Right ventricle myocardium superior (tissue), 1 donor: ENCODE measurements at regions not wholly inside any gene's neighbourhood (a gene's known extent, or its start where the extent isn't known, plus 50 kb on each side); places are given as distances from the start of the nearest gene placed in this dataset.
"Not testable (repeated sequence)": the region's sequence is repeated elsewhere in the genome, so short reads cannot be mapped to it uniquely, and the experiment has no call there.

Experiments used
- ATAC-seq: fragments of 200-7000 bp; cut with Tn5 transposase; one replicate; pipeline ENCODE4 v1.9.1; 2020; ENCODE audit warnings: mild to moderate bottlenecking; ENCODE audit not compliant: poor library complexity
- DNase-seq: peaks from one replicate; pipeline ENCODE4 v3.0.0-alpha.2; 2020
- intact Hi-C: fragments of 100-400 bp; cut with DNase I; formaldehyde crosslinking; loops from one replicate; pipeline ENCODE4 v1.11.2; 2022
- donor health status: DM: no; HTN: yes; CAD: no; lungs with severe emphysema.

DNA sequence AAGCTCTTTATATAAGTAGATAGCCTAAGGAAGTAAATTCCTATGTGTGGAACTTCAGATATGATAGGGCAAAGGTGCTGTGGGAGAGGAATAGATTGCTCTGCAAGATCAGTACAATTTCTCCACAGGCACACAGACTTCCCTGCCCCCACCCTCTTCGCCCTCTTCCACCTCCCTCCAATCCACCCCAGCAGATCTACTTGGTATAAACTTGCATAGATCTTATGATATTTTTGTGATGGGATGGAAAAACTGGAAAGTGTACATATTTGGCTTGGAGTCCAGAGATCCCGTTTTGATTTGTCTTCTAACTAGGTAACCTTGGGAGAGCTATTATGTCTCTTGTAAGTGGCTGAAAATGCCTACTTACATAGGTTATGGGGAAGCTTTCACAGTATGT, 586.3 kb upstream of the USP24 start:
- DNase-seq (no peak), ATAC-seq (no peak)
- intact Hi-C loops: no loop called here

DNA sequence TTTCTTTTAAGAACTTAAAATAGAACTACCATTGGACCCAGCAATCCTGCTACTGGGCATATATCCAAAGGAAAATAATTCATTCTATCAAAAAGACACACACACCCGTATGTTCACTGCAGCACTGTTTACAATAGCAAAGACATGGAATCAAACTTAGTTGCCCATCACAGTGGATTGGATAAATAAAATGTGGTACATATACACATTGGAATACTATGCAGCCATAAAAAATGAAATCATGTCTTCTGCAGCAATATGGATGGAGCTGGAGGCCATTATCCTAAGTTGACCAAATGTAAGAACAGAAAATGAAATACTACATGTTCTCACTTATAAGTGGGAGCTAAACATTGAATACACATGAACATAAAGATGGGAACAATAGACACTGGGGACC, 585.3 kb upstream of the USP24 start:
- DNase-seq: no peak
- intact Hi-C loops: no loop called here
- ATAC-seq: no peak

DNA sequence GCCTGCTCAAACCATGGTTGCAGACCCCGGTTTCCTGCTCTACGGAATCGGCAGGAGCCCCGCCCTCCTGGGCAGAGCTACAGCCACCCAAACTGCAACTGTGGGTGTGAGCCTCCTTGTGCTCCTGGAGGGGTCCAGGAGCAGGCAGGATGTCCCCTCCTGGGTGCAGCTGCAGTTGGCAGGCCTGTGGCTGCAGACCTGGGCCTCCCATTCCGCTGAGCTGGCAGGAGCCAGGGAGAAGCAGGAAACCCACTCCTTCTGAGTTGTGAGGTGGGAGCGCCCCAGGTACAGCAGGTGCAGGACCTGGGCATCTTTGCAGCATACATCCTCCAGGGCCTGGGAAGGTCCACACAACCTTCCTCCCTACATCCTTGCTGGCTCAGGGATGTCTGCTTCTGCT, 578.7 kb upstream of the USP24 start:
- no peak for ATAC-seq
- no peak for DNase-seq
- intact Hi-C loops: no loop called here

DNA sequence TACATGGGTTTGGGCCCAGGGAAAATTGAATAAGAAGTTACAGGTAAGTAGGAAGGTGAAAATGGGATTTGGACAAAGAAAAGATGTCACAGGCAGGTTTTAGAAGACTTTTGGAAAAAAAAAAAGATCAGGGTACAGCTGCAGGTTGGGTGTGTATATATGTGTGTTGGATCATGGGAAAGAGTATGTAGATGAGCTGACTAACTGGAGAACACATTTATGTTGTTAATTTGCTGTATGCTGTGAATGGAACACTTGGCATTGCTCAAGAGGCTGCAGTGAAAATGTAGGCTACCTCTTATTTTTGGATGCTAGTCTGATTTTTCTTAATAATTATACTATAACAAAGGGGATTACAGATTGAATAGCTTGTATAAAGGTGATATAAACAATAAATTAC, 577.7 kb upstream of the USP24 start:
- intact Hi-C loops: no loop called here
- DNase-seq (no peak), ATAC-seq (no peak)

DNA sequence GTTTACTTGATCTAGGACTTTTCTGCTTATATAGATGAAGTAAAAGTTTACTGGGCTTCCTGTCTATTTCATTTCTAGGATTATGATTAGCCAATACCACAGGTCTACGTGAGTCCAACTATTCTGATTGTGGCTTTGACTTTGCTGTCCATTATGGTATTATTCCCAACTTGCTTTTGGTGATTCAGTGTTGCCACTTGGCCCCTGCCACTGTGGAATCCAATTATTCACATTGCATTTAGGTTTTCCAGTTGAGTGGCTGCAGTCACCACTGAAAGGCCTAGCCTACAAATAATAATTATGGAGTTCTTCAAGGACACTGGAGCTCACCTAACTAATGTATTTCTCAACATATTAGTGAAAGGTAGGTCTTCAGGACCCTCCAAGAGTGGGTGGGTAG, 574.3 kb upstream of the USP24 start:
- intact Hi-C loops: no loop called here
- ATAC-seq: no peak
- no peak for DNase-seq

DNA sequence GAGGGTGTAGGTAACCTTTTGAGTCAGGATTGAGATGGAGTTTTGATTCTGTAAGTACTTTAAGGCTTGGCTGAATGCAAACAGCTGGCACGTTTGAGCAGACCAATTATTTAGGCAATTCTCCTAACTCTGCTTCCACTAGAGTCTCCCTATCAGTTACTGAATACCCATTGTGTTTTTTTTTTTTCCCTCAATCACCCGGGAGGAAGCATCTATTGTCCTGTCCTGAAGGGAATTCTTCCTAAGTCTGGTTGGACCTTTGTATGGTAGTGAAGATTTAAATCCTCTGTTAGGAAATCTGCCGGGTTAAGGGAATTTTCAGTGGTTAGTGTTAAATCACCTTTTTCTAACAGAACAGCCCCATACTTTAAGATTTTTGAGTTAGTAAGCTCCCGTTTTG, 571.2 kb upstream of the USP24 start:
- intact Hi-C loops: no loop called here
- DNase-seq: no peak
- ATAC-seq: no peak

DNA sequence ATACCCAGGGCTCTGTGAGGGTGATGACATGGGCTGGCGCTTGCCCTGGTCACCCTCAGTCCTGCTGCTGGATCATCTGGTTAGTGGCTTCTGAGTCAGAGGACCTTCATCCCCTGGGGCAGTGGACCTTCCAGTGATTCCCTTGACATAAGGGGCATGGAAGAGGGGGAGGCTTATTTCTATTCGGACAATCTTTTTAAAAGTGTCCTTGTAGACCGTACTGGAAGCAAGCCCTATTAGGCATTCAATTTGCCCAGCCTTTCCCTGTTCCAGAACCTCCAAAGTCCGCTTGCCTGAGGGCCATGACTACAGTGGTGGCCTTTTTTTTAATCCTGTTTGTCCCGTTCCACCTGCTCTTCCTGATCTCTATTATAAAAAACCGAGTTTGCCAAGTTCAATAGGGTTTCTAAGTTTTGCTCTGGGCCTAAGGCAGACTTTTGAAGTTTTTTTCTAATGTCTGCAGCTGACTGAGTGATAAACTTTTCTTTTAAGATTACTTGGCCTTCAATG, 569.8 kb upstream of the USP24 start:
- DNase-seq, intact Hi-C loops, ATAC-seq: not testable (repeated sequence)

DNA sequence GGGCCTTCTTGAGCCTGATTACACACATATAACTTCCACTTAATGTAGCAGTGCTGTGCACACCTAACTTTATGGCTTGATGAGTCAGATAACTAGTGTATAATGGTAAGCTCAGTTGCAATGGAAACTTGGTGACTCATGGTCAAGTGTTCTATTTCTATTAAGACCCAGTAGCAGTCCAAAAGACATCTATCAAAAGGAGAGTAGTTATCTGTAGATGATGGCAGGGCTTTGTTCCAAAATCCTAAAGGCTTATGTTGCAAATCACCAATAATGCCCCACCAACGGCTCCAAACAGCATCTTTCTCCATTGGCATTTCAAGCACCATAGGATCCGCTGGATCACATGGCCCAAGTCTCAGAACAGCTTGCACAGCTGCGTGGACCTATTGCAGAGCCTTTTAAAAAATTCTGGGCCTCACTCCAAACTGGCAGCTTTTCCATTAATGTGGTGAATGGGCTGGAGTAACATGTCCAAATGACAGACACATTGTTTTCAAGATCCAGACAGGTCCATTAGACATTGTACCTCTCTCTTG, 566.8 kb upstream of the USP24 start:
- ATAC-seq (peak; percentile 85), DNase-seq (no peak)
- intact Hi-C loops: no loop called here

DNA sequence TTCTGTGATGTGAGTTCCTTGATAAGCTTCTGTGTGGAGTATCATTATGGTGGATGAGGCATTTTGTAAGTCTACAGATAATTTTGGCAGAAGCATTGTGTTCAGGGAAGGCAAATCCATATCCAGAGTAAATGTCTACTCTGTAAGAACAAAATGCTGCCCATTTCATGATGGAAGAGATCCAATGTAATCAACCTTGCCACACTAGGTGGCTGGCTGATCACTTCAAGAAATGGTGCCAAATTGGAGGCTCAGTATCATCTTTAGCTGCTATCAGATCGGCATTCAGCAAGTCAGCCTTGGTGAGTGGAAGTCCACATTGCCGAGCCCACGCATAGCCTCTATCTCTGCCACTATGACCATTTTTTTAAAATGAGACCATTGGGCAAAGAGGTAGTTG, 565.8 kb upstream of the USP24 start:
- DNase-seq: no peak
- no peak for ATAC-seq
- intact Hi-C loops: no loop called here

DNA sequence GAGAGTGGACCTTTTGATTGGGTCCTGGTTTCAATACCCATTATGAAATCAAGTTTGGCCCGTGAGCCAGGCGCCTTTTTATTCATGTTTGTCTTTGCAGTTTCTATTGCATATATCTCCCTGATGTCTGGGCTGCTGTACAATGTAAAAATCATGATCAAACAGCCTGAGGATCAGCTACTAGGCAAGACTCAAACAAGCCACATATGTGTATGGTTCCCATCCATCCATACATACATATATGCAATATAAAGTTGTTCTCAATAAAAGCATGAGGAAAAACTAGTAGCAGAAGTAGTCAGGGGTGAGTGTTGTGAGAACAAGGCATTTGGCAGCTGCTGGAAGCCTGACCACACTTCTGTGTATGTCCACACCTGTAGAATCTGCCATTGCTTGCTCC, 562.4 kb upstream of the USP24 start:
- no peak for ATAC-seq

DNA sequence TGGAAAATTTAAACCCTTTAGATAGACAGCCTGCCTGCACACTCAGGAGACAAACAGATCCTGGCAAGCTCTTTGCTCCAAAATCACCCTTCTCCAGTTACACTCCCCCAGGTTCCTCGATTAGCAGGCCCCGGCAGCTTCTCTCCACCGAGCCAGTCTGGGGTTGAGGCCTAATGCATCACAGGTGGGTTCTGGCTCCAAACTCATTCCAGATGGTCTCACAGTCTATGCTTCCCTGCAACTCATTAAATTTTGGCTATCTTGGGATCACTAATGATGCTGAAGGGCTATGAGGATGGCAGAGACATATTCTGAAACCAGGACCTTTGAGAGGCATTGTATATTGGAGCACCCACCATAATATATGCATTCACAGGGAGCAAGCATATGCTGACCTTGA, 559.8 kb upstream of the USP24 start:
- DNase-seq (no peak), ATAC-seq (no peak)
- intact Hi-C loops: no loop called here

More for the DNA sequence above, 562.4 kb upstream of the USP24 start:
- intact Hi-C loops: no loop called here
- no peak for DNase-seq

DNA sequence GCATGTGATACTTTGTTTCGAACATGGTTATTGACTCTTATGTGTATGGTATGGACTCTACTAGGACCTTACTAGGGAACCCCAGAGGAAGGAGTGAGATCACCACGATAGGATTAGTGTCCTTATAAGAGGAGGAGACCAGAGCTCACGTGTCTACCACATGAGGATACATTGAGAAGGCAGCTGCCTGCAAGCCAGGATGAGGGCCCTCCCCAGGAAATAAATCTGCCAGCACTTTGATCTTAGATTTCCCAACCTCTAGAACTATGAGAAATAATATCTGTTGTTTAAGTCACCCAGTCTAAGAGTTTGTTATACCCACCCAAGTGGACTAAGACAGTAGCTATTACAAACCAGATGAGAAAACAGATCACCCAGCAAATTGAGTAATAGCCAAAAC, 559.3 kb upstream of the USP24 start:
- intact Hi-C loops: no loop called here
- ATAC-seq (no peak), DNase-seq (no peak)

DNA sequence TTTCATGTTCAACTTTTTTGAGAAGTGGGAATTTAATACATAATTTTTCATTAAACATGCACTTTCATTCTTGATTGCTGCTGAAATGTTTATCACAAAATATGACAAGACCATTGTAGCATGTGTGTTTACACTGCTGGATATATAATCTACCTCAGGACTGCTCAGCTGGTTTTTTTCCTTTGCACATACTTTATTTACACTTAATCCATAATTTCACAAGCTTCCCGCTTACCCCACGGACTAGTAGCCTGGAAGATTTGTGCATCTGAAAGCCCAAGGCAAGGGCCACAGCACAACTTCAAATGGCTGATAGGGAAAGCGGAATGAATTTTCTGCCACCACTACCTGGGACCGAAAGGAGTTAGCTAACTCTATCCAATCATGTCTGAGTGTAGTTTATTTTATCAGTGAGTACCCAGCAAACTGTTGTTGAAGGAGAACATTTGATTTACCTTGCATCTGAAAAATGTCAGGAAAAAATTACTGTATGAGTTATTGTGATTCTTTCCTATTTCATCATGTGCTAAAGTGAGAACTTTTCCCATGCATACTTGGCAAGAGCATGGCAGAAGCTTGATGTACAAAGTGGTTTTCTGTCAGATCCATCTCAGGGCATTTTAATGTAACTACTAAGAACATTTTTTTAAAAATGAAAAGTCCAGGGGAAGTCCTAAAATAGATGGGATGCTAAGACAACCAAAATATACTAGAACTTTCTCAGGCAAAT, 558.2 kb upstream of the USP24 start:
- DNase-seq (no peak), ATAC-seq (no peak)
- intact Hi-C loops: no loop called here

DNA sequence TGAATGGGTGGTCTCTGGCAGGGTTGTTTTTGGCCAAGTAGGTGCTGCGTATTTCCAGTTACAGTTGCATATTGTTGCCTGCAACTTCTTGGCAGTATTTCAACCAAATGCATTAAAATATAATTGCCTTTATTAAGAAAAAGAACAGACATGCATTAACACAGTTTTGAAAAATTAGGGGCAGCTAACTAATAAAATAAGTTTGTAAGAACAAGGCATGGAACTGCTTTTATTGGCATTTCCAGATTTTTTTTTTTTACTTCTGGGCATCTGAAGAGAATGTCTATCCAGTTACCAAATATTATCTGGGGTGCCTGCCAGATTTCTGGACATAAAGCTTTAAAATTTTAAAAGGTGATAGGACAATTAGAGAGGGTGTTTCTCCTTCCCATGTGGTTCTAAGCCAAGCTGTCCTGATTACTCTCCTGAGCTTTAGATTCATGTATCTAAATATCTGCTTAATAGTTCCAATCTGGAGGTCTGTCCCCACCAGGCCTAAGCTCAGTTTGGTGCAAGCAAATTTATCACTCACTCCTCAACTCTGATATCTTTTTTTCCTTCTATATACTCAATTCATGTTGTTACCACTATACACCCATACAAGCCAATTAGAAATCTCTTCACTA, 553.3 kb upstream of the USP24 start:
- intact Hi-C loops: no loop called here
- no peak for DNase-seq
- ATAC-seq: no peak

DNA sequence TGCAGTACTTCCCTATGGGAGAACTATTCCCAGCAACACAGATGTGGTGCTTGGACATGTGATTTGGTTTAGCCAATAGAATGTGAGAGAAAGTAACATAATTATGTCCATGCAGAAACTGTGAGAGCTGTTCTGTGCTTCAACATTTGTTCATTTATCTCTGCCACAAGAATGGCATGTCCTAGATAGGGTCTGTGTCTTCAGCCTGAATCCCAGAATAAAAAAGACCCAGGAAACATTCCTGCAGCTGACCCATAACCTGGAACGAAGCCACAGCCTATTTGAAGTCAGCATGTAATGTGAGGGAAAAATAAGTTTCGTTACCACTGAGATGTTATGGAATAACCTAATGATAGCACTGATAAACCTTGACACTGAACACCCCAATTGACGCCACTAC, 552.0 kb upstream of the USP24 start:
- intact Hi-C loops: no loop called here
- no peak for ATAC-seq
- DNase-seq: no peak

DNA sequence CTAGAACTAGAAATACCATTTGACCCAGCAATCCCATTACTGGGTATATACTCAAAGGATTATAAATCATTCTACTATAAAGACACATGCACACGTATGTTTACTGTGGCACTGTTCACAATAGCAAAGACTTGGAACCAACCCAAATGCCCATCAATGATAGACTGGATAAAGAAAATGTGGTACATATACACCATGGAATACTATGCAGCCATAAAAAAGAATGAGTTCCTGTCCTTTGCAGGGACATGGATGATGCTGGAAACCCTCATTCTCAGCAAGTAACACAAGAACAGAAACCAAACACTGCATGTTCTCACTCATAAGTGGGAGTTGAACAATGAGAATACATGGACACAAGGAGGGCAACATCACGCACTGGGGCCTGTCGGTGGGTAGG, 550.3 kb upstream of the USP24 start:
- intact Hi-C loops, DNase-seq, ATAC-seq: not testable (repeated sequence)

DNA sequence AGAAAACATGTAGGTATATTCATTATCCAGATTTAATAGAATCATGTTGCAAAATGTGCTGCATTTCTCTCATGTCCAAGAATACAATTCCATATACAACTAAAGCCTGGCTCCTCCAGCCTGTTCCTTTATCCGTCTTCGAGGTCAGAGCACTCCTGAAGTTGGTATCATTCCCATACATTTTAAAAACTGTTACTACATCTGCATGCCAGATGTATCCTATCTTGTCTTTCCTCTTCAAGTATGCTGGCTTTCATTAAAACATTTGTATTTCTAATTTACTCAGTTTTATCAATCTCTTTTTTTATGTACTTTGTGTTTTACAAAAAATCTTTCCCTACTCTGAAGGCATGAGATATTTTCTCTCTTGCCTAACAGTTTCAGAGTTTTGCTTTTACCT, 536.6 kb upstream of the USP24 start:
- ATAC-seq (no peak), DNase-seq (no peak)
- intact Hi-C loops: no loop called here

DNA sequence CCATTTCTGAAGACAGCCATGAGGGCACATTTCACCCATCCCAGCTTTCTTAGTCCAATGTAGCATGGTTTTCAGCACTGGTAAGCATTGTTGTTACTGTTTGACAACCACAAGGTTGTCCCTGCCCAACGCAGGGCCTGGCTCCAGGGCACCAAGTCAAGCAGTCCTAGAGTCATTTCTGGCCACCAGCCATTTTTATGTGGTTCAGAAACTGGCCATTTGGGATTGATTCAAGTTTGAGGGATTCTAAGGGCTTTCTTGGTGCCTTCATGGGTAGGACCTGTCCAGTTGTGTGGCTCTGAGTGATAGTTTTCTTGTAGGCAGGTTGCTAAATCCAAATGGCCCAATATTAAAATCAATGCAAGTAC, 535.4 kb upstream of the USP24 start:
- intact Hi-C loops: no loop called here
- ATAC-seq (no peak), DNase-seq (no peak)

DNA sequence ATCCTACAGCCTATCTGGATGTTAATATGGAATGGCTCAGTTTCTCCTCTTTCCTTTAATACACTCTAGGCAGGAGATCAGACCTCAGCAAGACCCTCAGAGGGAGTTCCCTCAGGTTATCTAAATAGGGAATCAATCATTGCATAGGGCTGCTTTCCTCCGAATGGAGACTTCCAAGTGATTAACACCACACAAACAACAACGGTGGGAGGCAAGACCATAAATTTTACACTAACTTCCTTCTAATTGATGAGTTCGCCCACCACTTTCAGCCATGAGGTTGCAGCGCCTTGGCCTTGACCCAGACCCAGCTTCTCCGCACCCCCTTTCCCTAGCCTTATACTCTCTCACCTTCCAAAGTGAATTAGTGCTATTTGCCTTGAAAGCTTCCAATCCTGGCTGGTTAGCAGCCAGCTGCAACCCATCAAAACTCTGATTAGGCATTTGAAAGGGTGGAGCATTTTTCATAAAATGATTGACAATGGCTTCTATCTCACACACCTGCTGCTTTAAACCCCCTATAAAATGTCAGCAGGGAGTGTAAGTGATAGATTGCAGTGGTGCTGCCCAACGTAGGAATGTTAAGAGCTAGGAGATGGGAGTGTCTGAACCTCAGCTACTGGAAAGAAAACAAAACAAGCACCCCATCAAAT, 534.9 kb upstream of the USP24 start:
- DNase-seq (no peak), ATAC-seq (no peak)
- intact Hi-C loops: no loop called here

DNA sequence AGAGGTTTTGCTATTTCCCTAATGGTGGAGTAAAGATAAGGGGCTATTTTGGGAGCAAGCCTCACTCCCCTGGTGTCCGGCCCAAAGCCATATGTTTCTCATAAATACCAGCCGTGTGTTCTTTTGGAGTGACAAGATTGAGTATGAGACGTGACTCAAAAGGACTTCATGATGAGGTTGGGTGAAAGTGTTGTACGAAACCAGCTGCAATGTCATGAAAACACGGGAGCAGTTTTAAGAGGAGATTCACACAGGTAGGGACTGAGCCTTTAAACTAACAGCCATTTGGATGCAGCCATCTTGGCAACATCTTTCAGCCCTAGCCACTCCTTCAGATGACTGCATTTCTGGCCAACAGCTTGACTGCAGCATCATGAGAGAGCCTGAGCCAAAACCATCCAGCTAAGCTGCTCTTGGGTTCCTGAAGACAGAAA, 532.3 kb upstream of the USP24 start:
- intact Hi-C loops: no loop called here
- ATAC-seq (peak; percentile 68), DNase-seq (peak; percentile 43)
